ENCODE measurements at regions not wholly inside any gene's neighbourhood (a gene's known extent, or its start where the extent isn't known, plus 50 kb on each side); places are given as distances from the start of the nearest gene placed in this dataset.
"Not testable (repeated sequence)": the region's sequence is repeated elsewhere in the genome, so short reads cannot be mapped to it uniquely, and the experiment has no call there.

GRCh38 chr2:195572895-195573683, 83.9 kb upstream of the SLC39A10 start:
- Histone ChIP-seq H3K9me3 (no peaks in the 10 kb centered on the region), H3K4me1 (peaks cover 0 to 8% (median 4%) of the 10 kb centered on the region in 4 donors), H3K27ac (no peak overlapping the region), H3K4me3 (no peak overlapping the region), H3K27me3 (no peaks in the 10 kb centered on the region), H3K36me3 (no peaks in the 10 kb centered on the region)
- 95 to 99% (median 95%) methylated on average over 6 of the region's 6 CpGs for WGBS, 5 donors
- TF ChIP-seq EP300 (IDR thresholded peaks at IDR 0.05) (no peak), POLR2AphosphoS5 (IDR thresholded peaks at IDR 0.05) (no peak), CTCF (IDR thresholded peaks at IDR 0.05) (no peak), POLR2A (IDR thresholded peaks at IDR 0.05) (no peak)
- intact Hi-C loops (cut with DNase I; ENCODE audit: low total_unique reads), result no loop called here
- no peak for DNase-seq

- Histone ChIP-seq H3K4me1 (no peaks in the 10 kb centered on the region), H3K36me3 (no peaks in the 10 kb centered on the region), H3K9me3 (no peaks in the 10 kb centered on the region), H3K27me3 (no peaks in the 10 kb centered on the region), H3K4me3 (no peak overlapping the region), H3K27ac (no peak overlapping the region)
- no peak for DNase-seq
- no peak for TF ChIP-seq POLR2AphosphoS5 (IDR thresholded peaks at IDR 0.05)
- no peak for TF ChIP-seq EP300 (IDR thresholded peaks at IDR 0.05)
- TF ChIP-seq CTCF (IDR thresholded peaks at IDR 0.05), result no peak
- WGBS, 5 donors, result 80 to 88% (median 85%) methylated on average over 2 of the region's 2 CpGs
- intact Hi-C loops (cut with DNase I; ENCODE audit: low total_unique reads), result no loop called here
Observed at GRCh38 chr2:195570329-195570728, 86.7 kb upstream of the SLC39A10 start.

GRCh38 chr2:195569255-195569654, 87.8 kb upstream of the SLC39A10 start:
- intact Hi-C loops (cut with DNase I; ENCODE audit: low total_unique reads), result no loop called here
- H3K4me3 ChIP-seq, result no peak overlapping the region
- WGBS, 5 donors, result 87 to 97% (median 92%) methylated on average over 3 of the region's 3 CpGs

GRCh38 chr2:195564625-195565135, 92.3 kb upstream of the SLC39A10 start:
- intact Hi-C loops (cut with DNase I; ENCODE audit: low total_unique reads); H3K9me3 ChIP-seq; H3K36me3 ChIP-seq; DNase-seq; H3K4me3 ChIP-seq; H3K27me3 ChIP-seq: not testable (repeated sequence)
- Histone ChIP-seq H3K4me1 (peaks cover 3 to 19% (median 17%) of the 10 kb centered on the region in 4 donors), H3K27ac (peak overlapping the region in 1 of 5 donors; percentile 5)
- 82 to 92% (median 91%) methylated on average over 8 of the region's 8 CpGs for WGBS, 5 donors

More at GRCh38 chr2:195569255-195569654, 87.8 kb upstream of the SLC39A10 start:
- Histone ChIP-seq H3K4me1 (no peaks in the 10 kb centered on the region), H3K27me3 (no peaks in the 10 kb centered on the region), H3K27ac (no peak overlapping the region), H3K36me3 (no peaks in the 10 kb centered on the region), H3K9me3 (no peaks in the 10 kb centered on the region)
- TF ChIP-seq POLR2A (IDR thresholded peaks at IDR 0.05) (no peak), POLR2AphosphoS5 (IDR thresholded peaks at IDR 0.05) (no peak), CTCF (IDR thresholded peaks at IDR 0.05) (no peak), EP300 (IDR thresholded peaks at IDR 0.05) (no peak)
- DNase-seq, result no peak

Data from stomach (tissue), 8 donors.